ENCODE measurements at regions not wholly inside any gene's neighbourhood (a gene's known extent, or its start where the extent isn't known, plus 50 kb on each side); places are given as distances from the start of the nearest gene placed in this dataset.

GRCh38 chr5:103336941-103337340 is 78.4 kb downstream of the MACIR start:
- no peak for DNase-seq

GRCh38 chr5:103333376-103333775 is 74.8 kb downstream of the MACIR start:
- DNase-seq = no peak

DNA sequence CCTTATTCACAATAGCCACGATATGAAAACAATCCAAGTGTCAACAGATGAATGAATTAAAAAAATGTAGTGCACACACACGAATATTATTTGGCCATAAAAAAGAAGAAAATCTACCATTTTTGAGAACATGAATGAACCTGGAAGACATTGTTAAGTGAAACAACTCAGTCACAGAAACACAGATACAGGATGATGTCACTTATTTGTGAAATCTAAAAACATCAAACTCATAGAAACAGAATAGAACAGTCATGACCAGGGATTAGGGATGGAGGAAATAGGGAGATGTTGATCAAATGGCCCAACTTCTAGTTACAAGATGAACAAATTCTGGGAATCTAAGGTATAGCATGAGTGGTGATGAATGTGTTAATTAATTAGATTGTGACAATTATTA is 72.3 kb downstream of the MACIR start:
- DNase-seq = no peak

All from DMS79 (cell line).